B cell (primary cell): ENCODE measurements at regions not wholly inside any gene's neighbourhood (a gene's known extent, or its start where the extent isn't known, plus 50 kb on each side); places are given as distances from the start of the nearest gene placed in this dataset.

Experiments
- ATAC-seq: fragments of 200-7000 bp; cut with Tn5 transposase; one replicate; pipeline ENCODE4 v1.10.0; 2021; ENCODE audit warnings: low read depth, mild to moderate bottlenecking, moderate number of reproducible peaks, moderate library complexity
- CTCF ChIA-PET: fragments of 350-600 bp; sonication (Branson Sonifier 250); formaldehyde crosslinking; loops from one replicate; lab custom pipeline; 2021; ENCODE audit warnings: antibody characterized with exemption, inconsistent platforms; lab: Charles Lee
- POLR2A ChIA-PET: fragments of 350-600 bp; sonication (Branson Sonifier 250); formaldehyde crosslinking; loops from one replicate; lab custom pipeline; 2021; ENCODE audit warnings: antibody characterized with exemption; lab: Charles Lee
- DNase-seq: peaks from one replicate; pipeline ENCODE4 v3.0.0; 2013
- H2AFZ ChIP-seq: 2 replicates; pipeline ENCODE4 v1.6.1; 2012; ENCODE audit warnings: mild to moderate bottlenecking, low read depth, low read length; ENCODE audit not compliant: insufficient read depth, poor library complexity, severe bottlenecking
- H3K27ac ChIP-seq, 2 donors: 1 replicate in 1 of 2; 2 replicates in 1 of 2; pipeline ENCODE4 v1.5.1; 2012 to 2013; ENCODE audit warnings: low read length in 2 of 2, mild to moderate bottlenecking in 2 of 2, moderate library complexity in 1 of 2
- H3K27me3 ChIP-seq, 4 experiments: fragments of 200-600 bp in 1 of 4; sonication (generic) in 1 of 4; replicated peaks in 1 of 4; 1 replicate in 2 of 4; 2 replicates in 2 of 4; pipeline versions ENCODE4 v1.6.1 to v1.7.0; 2013 to 2016; ENCODE audit warnings: low read length in 3 of 4, mild to moderate bottlenecking in 2 of 4, mixed read lengths in 1 of 4, moderate library complexity in 1 of 4; ENCODE audit not compliant: insufficient read depth in 4 of 4, control insufficient read depth in 3 of 4; ENCODE audit errors: control extremely low read depth in 1 of 4
- H3K36me3 ChIP-seq, 2 experiments: replicated peaks in 1 of 2; 1 replicate in 1 of 2; 2 replicates in 1 of 2; pipeline versions ENCODE4 v1.6.1 to v1.7.1; 2013; ENCODE audit warnings: low read length in 1 of 2; ENCODE audit not compliant: insufficient read depth in 2 of 2, control insufficient read depth in 1 of 2; ENCODE audit errors: control extremely low read depth in 1 of 2, extremely low read depth in 1 of 2
- H3K4me1 ChIP-seq, 2 donors: fragments of 200-600 bp in 1 of 2; sonication (generic) in 1 of 2; 1 replicate in 1 of 2; 2 replicates in 1 of 2; pipeline versions ENCODE4 v1.5.1 to v1.6.1; 2013 to 2017; ENCODE audit warnings: low read length in 2 of 2; ENCODE audit not compliant: control insufficient read depth in 2 of 2, insufficient read depth in 2 of 2
- H3K4me2 ChIP-seq: replicated peaks from 2 replicates; pipeline ENCODE3; 2012; ENCODE audit warnings: mild to moderate bottlenecking, low read depth, low read length; ENCODE audit not compliant: poor library complexity, severe bottlenecking
- H3K4me3 ChIP-seq, 5 experiments: fragments of 200-600 bp in 1 of 5; sonication (generic) in 1 of 5; 1 replicate in 3 of 5; 2 replicates in 2 of 5; pipeline versions ENCODE4 v1.5.1 to v1.7.0; 2011 to 2016; ENCODE audit warnings: low read length in 4 of 5, mild to moderate bottlenecking in 4 of 5, low read depth in 2 of 5, control low read depth in 1 of 5, moderate library complexity in 1 of 5; ENCODE audit not compliant: insufficient read depth in 1 of 5; ENCODE audit errors: control extremely low read depth in 1 of 5, extremely low read depth in 1 of 5
- H3K79me2 ChIP-seq: fragments of 200-600 bp; sonication (generic); one replicate; pipeline ENCODE4 v1.6.0; 2016; ENCODE audit warnings: low read length; ENCODE audit not compliant: control insufficient read depth, insufficient read depth
- H3K9ac ChIP-seq: fragments of 200-600 bp; sonication (generic); 2 replicates; pipeline ENCODE4 v1.6.1; 2017; ENCODE audit warnings: mild to moderate bottlenecking, low read length, moderate library complexity
- H3K9me3 ChIP-seq, 3 donors: one replicate each; pipeline versions ENCODE4 v1.6.1 to v1.7.1; 2013; ENCODE audit warnings: low read length in 2 of 3; ENCODE audit not compliant: control insufficient read depth in 2 of 3, insufficient read depth in 1 of 3; ENCODE audit errors: control extremely low read depth in 1 of 3
- H4K20me1 ChIP-seq: 2 replicates; pipeline ENCODE4 v1.6.0; 2012; ENCODE audit warnings: mild to moderate bottlenecking, low read length; ENCODE audit not compliant: insufficient read depth, control insufficient read depth, poor library complexity, severe bottlenecking
- H3K27ac Mint-ChIP-seq: one replicate; pipeline ENCODE4 v1.8.0; 2021; ENCODE audit warnings: mixed read lengths
- H3K27me3 Mint-ChIP-seq: one replicate; pipeline ENCODE4 v1.8.0; 2021; ENCODE audit warnings: mixed read lengths
- H3K4me1 Mint-ChIP-seq: one replicate; pipeline ENCODE4 v1.8.0; 2021; ENCODE audit warnings: mixed read lengths
- H3K4me3 Mint-ChIP-seq: one replicate; pipeline ENCODE4 v1.8.0; 2021; ENCODE audit warnings: mixed read lengths
- H3K9me3 Mint-ChIP-seq: one replicate; pipeline ENCODE4 v1.8.0; 2022; ENCODE audit warnings: mixed read lengths; ENCODE audit not compliant: insufficient read depth
- EZH2 ChIP-seq: IDR thresholded peaks from 2 replicates; pipeline ENCODE4 v1.6.1; 2012; ENCODE audit warnings: borderline replicate concordance, low read depth, mild to moderate bottlenecking, moderate library complexity, low read length; ENCODE audit not compliant: insufficient read depth, poor library complexity, severe bottlenecking
- WGBS: methylation state at CpG from one replicate; pipeline ENCODE4 v1.1.5; 2013; ENCODE audit warnings: missing lambda C conversion rate; ENCODE audit not compliant: insufficient coverage; 5-methylcytosine and 5-hydroxymethylcytosine counted together
- intact Hi-C: fragments of 100-400 bp; cut with micrococcal nuclease; formaldehyde crosslinking; loops from one replicate; pipeline ENCODE4 v1.10.0; 2022
- TF ChIP-seq, protein P1 (sequence below): fragments of 200-600 bp; IDR thresholded peaks from one replicate; pipeline ENCODE4 v1.8.0; 2022; ENCODE audit warnings: antibody characterized with exemption, mild to moderate bottlenecking

DNA sequence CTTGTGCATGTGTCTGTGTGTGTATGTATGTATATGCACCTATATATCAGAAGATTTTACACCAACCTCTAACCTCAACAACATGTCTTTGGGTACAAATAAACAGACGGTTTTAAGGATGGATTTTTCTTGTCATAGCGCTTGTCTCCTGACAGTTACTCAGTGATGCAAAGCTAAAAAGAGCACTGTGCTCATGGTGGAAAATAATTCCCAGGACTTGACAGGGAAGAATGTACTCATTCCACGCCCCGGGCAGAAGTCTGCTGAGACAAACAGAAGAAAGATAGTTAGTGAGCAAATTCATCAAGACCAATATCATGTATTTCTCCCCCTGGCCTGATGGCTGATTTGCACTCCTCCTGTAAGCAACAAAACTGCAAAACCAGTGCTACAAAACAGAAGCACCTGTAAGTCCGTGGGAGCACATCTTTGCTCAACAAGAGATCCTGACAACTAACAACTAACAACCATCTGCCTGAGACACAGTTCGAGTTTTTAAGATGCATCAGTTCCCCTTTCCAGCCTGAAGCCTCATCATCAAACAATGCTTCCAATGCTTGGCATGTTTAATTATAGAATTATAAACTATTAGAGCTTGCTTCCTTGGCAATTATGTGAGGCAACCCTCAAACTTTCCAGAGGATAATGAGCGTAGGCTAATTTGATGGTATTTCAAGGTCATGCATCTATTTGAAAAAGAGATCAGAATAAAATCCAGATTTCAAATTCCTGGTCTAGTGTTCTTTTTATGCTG lies 812.7 kb upstream of the MIR17HG start:
- Histone ChIP-seq H3K36me3 (no peaks in the 10 kb centered on the region), H4K20me1 (no peaks in the 10 kb centered on the region), H3K27me3 (no peaks in the 10 kb centered on the region), H3K9me3 (no peaks in the 10 kb centered on the region), H3K9ac (no peak overlapping the region), H3K4me2 (no peak overlapping the region), H3K79me2 (no peaks in the 10 kb centered on the region), H3K27ac (no peak overlapping the region), H3K4me3 (no peak overlapping the region), H2AFZ (no peak overlapping the region), H3K4me1 (no peaks in the 10 kb centered on the region)
- Mint-ChIP-seq H3K27ac (no peak overlapping the region), H3K4me1 (no peaks in the 10 kb centered on the region), H3K4me3 (no peak overlapping the region), H3K9me3 (no peaks in the 10 kb centered on the region), H3K27me3 (no peaks in the 10 kb centered on the region)
- ATAC-seq (no peak), DNase-seq (no peak)
- intact Hi-C loops, result no loop called here
- TF ChIP-seq, protein P1, sequence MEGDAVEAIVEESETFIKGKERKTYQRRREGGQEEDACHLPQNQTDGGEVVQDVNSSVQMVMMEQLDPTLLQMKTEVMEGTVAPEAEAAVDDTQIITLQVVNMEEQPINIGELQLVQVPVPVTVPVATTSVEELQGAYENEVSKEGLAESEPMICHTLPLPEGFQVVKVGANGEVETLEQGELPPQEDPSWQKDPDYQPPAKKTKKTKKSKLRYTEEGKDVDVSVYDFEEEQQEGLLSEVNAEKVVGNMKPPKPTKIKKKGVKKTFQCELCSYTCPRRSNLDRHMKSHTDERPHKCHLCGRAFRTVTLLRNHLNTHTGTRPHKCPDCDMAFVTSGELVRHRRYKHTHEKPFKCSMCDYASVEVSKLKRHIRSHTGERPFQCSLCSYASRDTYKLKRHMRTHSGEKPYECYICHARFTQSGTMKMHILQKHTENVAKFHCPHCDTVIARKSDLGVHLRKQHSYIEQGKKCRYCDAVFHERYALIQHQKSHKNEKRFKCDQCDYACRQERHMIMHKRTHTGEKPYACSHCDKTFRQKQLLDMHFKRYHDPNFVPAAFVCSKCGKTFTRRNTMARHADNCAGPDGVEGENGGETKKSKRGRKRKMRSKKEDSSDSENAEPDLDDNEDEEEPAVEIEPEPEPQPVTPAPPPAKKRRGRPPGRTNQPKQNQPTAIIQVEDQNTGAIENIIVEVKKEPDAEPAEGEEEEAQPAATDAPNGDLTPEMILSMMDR, result no peak
- no peak for TF ChIP-seq EZH2
- CTCF ChIA-PET, result no interaction called here
- POLR2A ChIA-PET, result no interaction called here
- WGBS, result 75% methylated on average over 2 of the region's 7 CpGs

DNA sequence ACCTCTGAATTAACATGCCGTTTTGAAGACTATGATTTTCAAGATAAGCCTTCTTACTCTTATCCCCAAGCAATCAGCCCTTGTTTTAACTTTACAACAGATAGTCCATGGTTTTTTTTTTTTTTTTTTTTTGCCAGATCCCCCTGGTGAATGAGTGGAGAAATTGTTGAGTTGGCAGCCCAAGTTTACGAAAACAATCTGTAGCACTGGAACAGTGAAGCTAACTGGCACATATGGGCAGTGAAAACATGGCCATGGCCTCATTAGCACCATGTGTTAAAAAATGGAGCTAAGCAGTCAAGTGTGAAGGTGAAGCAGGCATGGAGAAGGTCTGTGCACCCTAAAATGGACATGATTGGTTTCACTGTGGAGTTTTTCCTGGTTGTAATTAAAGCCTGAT lies 812.1 kb upstream of the MIR17HG start:
- no peaks in the 10 kb centered on the region for H3K27me3 ChIP-seq
- Mint-ChIP-seq H3K4me1 (no peaks in the 10 kb centered on the region), H3K4me3 (no peak overlapping the region), H3K27ac (no peak overlapping the region), H3K9me3 (peaks cover 2% of the 10 kb centered on the region), H3K27me3 (no peaks in the 10 kb centered on the region)
- H3K9me3 ChIP-seq, result no peaks in the 10 kb centered on the region
- TF ChIP-seq, protein P1, result no peak
- TF ChIP-seq EZH2, result no peak
- H3K9ac ChIP-seq, result no peak overlapping the region
- ChIA-PET POLR2A (no interaction called here), CTCF (no interaction called here)
- H3K4me1 ChIP-seq, result no peaks in the 10 kb centered on the region
- no peak overlapping the region for H3K4me3 ChIP-seq
- no peak overlapping the region for H3K4me2 ChIP-seq
- WGBS, result 100% methylated on average over 1 of the region's 2 CpGs
- no peaks in the 10 kb centered on the region for H3K79me2 ChIP-seq
- no peak overlapping the region for H3K27ac ChIP-seq
- H2AFZ ChIP-seq, result no peak overlapping the region
- no peaks in the 10 kb centered on the region for H3K36me3 ChIP-seq
- intact Hi-C loops, result no loop called here
- no peak for ATAC-seq
- no peak for DNase-seq
- no peaks in the 10 kb centered on the region for H4K20me1 ChIP-seq
